Lower leg skin (tissue), 4 donors: ENCODE measurements at regions not wholly inside any gene's neighbourhood (a gene's known extent, or its start where the extent isn't known, plus 50 kb on each side); places are given as distances from the start of the nearest gene placed in this dataset.

Source experiments
- DNase-seq, 2 donors: peaks; one replicate each; pipeline ENCODE4 v3.0.0-alpha.2; 2019; ENCODE audit warnings: low spot score in 2 of 2
- H3K4me3 ChIP-seq: fragments of 200-600 bp; sonication (generic); 2 replicates; pipeline ENCODE4 v1.5.1; 2017; ENCODE audit warnings: mild to moderate bottlenecking, low read depth; ENCODE audit not compliant: poor library complexity, severe bottlenecking
- CTCF ChIP-seq, 3 donors: fragments of 450-650 bp; IDR thresholded peaks; one replicate each; pipeline ENCODE4 v1.5.1; 2016; ENCODE audit warnings: antibody characterized with exemption in 3 of 3, mild to moderate bottlenecking in 3 of 3, moderate library complexity in 2 of 3
- POLR2A ChIP-seq, 2 donors: fragments of 450-650 bp; IDR thresholded peaks; one replicate each; pipeline ENCODE4 v1.6.1; 2016 to 2017; ENCODE audit warnings: antibody characterized with exemption in 2 of 2, mild to moderate bottlenecking in 1 of 2, moderate library complexity in 1 of 2
- WGBS, 2 donors: methylation state at CpG; one replicate each; pipeline ENCODE4 v1.1.5; 2018; 5-methylcytosine and 5-hydroxymethylcytosine counted together
- intact Hi-C: fragments of 100-400 bp; cut with DNase I; formaldehyde crosslinking; loops from one replicate; pipeline ENCODE4 v1.15.0; 2023; ENCODE audit warnings: low total_unique reads

GRCh38 chr6:156164701-156165452 lies 612.3 kb upstream of the ARID1B start:
- TF ChIP-seq CTCF (IDR thresholded peaks at IDR 0.05) (no peak), POLR2A (IDR thresholded peaks at IDR 0.05) (no peak)
- intact Hi-C loops: no loop called here
- no peak for DNase-seq
- H3K4me3 ChIP-seq: no peak overlapping the region
- WGBS, 2 donors: 31 to 35% methylated on average over 4 of the region's 4 CpGs

- no peak for DNase-seq
- TF ChIP-seq CTCF (IDR thresholded peaks at IDR 0.05) (no peak), POLR2A (IDR thresholded peaks at IDR 0.05) (no peak)
- WGBS, 2 donors: 69% methylated on average over 2 of the region's 2 CpGs
- no peak overlapping the region for H3K4me3 ChIP-seq
- intact Hi-C loops: no loop called here
Measured at GRCh38 chr6:156163311-156163710, 613.9 kb upstream of the ARID1B start.

GRCh38 chr6:156161471-156161870 lies 615.7 kb upstream of the ARID1B start:
- no peak overlapping the region for H3K4me3 ChIP-seq
- intact Hi-C loops: no loop called here
- DNase-seq: no peak
- 70 to 82% methylated on average over 3 of the region's 3 CpGs for WGBS, 2 donors
- no peak for TF ChIP-seq POLR2A (IDR thresholded peaks at IDR 0.05)
- no peak for TF ChIP-seq CTCF (IDR thresholded peaks at IDR 0.05)

- no peak for TF ChIP-seq POLR2A (IDR thresholded peaks at IDR 0.05)
- no peak for TF ChIP-seq CTCF (IDR thresholded peaks at IDR 0.05)
- WGBS, 2 donors: 55 to 56% methylated on average over 3 of the region's 3 CpGs
- intact Hi-C loops: no loop called here
- DNase-seq: no peak
- no peak overlapping the region for H3K4me3 ChIP-seq
Measured at GRCh38 chr6:156160795-156161165, 616.4 kb upstream of the ARID1B start.

GRCh38 chr6:156160007-156160794 lies 617.0 kb upstream of the ARID1B start:
- 78 to 87% methylated on average over 3 of the region's 3 CpGs for WGBS, 2 donors
- intact Hi-C loops: no loop called here
- DNase-seq: no peak
- TF ChIP-seq CTCF (IDR thresholded peaks at IDR 0.05): no peak
- no peak for TF ChIP-seq POLR2A (IDR thresholded peaks at IDR 0.05)
- H3K4me3 ChIP-seq: no peak overlapping the region
